T-helper 17 cell (primary cell): ENCODE measurements at regions not wholly inside any gene's neighbourhood (a gene's known extent, or its start where the extent isn't known, plus 50 kb on each side); places are given as distances from the start of the nearest gene placed in this dataset.

Source experiments
- ATAC-seq: fragments of 150-1000 bp; cut with Tn5 transposase; 2 replicates; pipeline ENCODE4 v1.10.0; 2021; ENCODE audit warnings: mild to moderate bottlenecking, moderate library complexity
- DNase-seq, 3 donors: peaks; one replicate each; pipeline versions ENCODE4 v3.0.0 to v3.0.0-alpha.2; 2020 to 2021
- H3K9me3 ChIP-seq: one replicate; pipeline ENCODE4 v1.7.0; 2013; ENCODE audit warnings: low read length, mild to moderate bottlenecking; ENCODE audit not compliant: control insufficient read depth, poor library complexity, severe bottlenecking
- H3K27ac Mint-ChIP-seq: one replicate; pipeline ENCODE4 v1.8.0; 2022; ENCODE audit warnings: mild to moderate bottlenecking, moderate library complexity, mixed read lengths
- H3K27me3 Mint-ChIP-seq: one replicate; pipeline ENCODE4 v1.8.0; 2022; ENCODE audit warnings: mixed read lengths
- H3K36me3 Mint-ChIP-seq: one replicate; pipeline ENCODE4 v1.8.0; 2022; ENCODE audit warnings: low read depth, mixed read lengths
- H3K4me1 Mint-ChIP-seq: one replicate; pipeline ENCODE4 v1.8.0; 2022; ENCODE audit warnings: mild to moderate bottlenecking, mixed read lengths
- H3K4me3 Mint-ChIP-seq: one replicate; pipeline ENCODE4 v1.8.0; 2022; ENCODE audit warnings: mild to moderate bottlenecking, moderate library complexity, mixed read lengths

DNA sequence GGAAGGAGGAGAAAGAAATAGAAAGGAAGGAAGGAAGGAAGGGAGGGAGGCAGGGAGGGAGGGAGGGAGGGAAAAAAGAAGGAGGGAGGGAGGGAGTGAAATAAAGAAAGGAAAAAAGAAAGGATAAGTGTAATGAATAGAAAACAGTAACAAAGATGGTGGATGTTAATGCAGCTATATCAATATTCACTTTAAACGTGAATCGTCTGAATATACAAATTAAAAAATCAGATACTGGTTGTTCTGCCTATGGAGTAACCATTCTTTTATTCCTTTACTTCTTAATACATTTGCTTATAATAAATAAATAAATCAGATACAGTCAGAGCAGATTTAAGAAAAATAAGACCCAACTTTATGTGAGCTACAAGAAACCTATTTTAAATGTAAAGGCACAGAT, 1520.4 kb downstream of the TBC1D22A start:
- Mint-ChIP-seq H3K4me1 (no peaks in the 10 kb centered on the region), H3K27ac (no peak overlapping the region), H3K4me3 (no peak overlapping the region), H3K27me3 (peaks cover 19% of the 10 kb centered on the region), H3K36me3 (peaks cover 5% of the 10 kb centered on the region)
- no peaks in the 10 kb centered on the region for H3K9me3 ChIP-seq
- DNase-seq: no peak
- ATAC-seq: no peak

DNA sequence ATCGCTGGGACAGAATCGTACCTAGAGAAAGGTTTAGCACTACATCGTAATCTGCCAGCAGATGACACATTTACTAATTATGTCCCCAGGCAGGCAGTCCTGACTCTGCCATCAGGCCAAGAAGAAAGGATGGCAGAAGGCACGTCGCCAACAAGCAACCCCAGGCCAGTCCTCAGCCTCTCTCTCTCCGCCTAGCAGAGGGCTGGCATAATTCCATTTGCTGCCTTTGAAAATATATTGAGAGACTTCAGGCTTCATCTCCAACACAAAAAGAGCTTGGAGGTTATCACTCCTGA, 1517.0 kb downstream of the TBC1D22A start:
- ATAC-seq: no peak
- H3K27me3 Mint-ChIP-seq: peaks cover 27% of the 10 kb centered on the region
- H3K9me3 ChIP-seq: no peaks in the 10 kb centered on the region

DNA sequence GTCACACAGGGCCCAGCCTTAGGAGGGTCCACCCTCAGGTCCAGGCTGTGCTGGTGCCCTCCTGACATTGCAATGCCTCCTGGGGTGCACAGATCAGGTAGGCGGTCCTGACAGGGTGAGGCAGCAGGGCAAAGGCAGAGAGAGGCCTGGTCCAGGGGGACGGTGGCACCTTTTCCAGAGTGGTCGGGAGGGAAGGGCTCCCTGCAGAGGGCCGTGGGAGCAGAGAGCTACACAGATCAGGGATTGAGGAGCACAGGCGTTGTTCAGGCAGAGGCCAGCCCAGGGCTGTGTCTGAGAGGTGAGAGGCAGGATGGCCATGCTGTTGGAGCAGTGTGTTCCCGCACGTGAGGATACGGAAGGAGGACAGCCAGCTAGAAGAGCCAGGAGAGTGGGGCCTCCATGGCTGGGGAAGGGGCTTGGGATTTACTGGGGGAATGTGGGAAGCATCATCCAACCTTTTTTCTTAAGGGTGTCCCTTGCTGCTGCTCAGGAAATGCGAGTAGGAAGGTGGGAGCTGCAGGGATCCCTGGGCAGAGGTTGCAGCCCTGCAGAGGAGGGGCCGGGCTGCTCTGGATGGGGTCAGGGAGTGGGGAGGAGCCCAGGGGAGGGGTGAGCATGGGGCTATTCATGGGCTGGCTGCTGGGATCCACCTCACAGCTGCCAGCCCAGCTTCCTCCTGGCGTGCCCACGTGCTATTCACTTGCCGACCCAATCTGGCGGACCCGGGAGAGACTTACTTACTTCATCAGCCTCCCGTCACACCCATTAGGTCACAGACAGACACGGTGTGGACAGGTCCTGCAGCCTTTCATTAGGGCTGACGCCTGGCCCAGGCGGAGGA, 1516.4 kb downstream of the TBC1D22A start:
- H3K4me3 Mint-ChIP-seq: peak overlapping the region; percentile 3
- no peak overlapping the region for H3K27ac Mint-ChIP-seq
- ATAC-seq: no peak

More for the DNA sequence above, 1517.0 kb downstream of the TBC1D22A start:
- Mint-ChIP-seq H3K4me3 (no peak overlapping the region), H3K27ac (no peak overlapping the region), H3K4me1 (no peaks in the 10 kb centered on the region), H3K36me3 (peaks cover 5% of the 10 kb centered on the region)
- DNase-seq: no peak

DNA sequence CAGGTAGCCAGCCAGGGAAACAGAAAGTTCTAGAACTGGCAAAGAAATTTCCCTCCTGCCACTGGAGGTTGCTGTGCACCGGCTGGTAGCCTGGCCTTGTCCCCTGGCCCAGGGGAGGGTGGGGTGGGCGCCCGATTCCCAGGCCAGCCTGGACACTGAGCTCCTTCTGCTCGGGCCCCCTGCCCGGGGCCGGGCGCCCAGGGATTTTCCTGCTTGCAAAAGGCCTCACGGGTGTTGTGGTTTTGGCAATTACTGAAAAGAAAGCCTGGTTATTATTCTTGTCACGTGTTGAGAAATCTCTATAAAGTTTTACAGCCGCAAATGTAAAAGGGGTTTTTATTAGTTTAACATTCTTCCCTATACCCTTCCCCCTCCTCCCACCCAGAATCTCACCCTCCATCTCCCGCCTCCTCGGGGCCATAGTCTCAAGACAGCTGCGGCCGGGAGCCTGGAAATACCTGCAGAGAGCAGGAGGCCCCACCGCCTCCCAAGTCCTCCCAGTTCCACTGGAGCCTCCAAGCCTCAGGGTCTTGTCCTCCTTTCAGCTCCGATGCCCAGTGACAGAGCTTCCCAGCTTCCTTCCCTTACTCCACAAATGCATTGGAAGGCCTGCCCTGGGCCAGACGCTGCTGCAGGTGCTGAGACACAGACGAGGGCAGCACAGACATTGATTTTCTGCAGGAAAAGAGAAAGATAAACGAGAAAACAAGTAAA, 1515.6 kb downstream of the TBC1D22A start:
- H3K4me1 Mint-ChIP-seq: no peaks in the 10 kb centered on the region
- ATAC-seq (no peak), DNase-seq (no peak)
- no peaks in the 10 kb centered on the region for H3K9me3 ChIP-seq
- no peak overlapping the region for H3K4me3 Mint-ChIP-seq
- peaks cover 27% of the 10 kb centered on the region for H3K27me3 Mint-ChIP-seq
- H3K36me3 Mint-ChIP-seq: peaks cover 7% of the 10 kb centered on the region
- no peak overlapping the region for H3K27ac Mint-ChIP-seq

More for the DNA sequence above, 1516.4 kb downstream of the TBC1D22A start:
- Mint-ChIP-seq H3K36me3 (peaks cover 7% of the 10 kb centered on the region), H3K4me1 (no peaks in the 10 kb centered on the region), H3K27me3 (peaks cover 27% of the 10 kb centered on the region)
- DNase-seq: no peak
- H3K9me3 ChIP-seq: no peaks in the 10 kb centered on the region

DNA sequence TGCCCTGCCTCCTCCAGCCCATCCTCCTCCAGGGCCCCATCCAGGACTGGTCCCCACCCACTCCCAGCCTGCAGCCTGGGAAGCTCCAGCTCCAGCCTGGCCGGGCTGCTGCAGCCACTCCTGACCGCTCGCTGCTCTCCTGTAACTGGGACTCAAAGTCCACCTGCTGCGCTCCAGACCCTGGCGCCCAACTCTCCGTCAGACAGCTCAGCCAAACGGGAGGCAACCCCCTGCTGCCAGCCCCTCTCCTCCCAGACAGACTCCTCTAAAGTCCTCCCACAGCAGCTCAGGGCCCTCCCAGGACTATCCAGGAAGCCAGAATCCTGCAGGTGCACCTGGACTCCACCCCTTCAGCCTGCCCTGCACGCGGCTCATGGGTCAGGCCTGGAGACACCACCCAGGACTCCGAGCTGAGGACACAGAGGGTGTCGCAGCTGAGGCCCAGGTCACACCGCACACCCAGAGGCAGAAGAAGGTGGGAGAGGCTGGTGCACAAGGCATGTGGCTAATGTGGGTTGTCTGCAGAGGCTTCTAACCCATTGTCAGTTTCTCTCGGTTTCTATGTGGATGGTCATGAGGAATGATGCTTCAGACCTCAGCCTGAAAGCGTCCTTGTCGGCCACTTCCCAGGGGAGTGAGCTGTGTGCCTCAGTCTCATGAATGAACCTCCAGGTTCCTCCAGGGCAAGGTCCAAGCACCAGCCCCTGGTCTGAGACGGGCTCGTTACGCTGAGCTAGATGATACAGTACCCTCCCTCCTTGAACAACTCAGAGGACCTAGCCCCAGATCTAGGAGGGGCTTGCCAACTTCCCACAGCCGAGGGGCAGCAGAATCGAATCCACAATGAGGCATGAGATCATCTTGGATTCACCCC, 1514.8 kb downstream of the TBC1D22A start:
- no peaks in the 10 kb centered on the region for H3K9me3 ChIP-seq
- H3K36me3 Mint-ChIP-seq: peaks cover 7% of the 10 kb centered on the region
- H3K4me3 Mint-ChIP-seq: no peak overlapping the region
- no peak for DNase-seq
- peaks cover 32% of the 10 kb centered on the region for H3K27me3 Mint-ChIP-seq
- ATAC-seq: no peak
- no peaks in the 10 kb centered on the region for H3K4me1 Mint-ChIP-seq
- no peak overlapping the region for H3K27ac Mint-ChIP-seq

DNA sequence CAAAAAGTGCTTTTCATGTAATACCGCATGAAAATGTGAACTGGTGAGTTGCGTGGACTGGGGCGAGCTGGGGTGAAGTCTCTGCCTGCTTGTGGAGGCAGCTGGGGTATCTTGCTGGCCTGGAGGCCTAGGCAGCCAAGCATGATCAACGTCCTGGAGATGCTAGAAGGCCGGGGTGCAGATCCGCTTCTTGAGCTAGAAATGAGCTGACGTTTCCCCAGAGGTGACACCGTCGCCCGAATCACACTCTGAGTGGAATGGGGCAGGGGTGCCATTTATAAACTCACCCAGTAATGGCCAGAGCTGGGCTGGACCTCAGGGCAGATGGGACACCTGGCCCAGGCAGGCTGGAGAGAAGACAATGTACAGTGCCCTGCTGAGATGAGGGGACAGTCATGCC, 1513.0 kb downstream of the TBC1D22A start:
- H3K9me3 ChIP-seq: no peaks in the 10 kb centered on the region
- Mint-ChIP-seq H3K27ac (no peak overlapping the region), H3K27me3 (peaks cover 33% of the 10 kb centered on the region), H3K4me1 (no peaks in the 10 kb centered on the region), H3K4me3 (no peak overlapping the region), H3K36me3 (peaks cover 7% of the 10 kb centered on the region)
- DNase-seq: no peak
- ATAC-seq: no peak

DNA sequence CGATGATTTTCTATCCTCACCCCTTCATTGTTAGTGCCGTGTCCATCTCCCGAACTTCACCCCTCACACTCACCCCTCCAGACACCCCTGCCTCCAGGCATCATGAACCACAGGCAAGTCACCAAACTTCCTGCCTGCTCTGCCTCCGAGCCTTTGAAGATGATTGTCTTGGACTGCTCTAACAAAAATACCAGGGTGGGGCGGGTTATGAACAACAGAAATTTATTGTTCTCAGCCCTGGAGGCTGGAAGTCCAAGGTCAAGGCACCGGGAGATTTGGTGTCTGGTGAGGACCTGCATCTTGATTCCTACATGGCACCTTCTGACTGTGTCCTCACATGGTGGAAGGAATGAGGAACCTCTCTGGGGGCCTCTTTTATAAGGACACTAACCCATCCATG, 1508.3 kb downstream of the TBC1D22A start:
- no peaks in the 10 kb centered on the region for H3K9me3 ChIP-seq
- Mint-ChIP-seq H3K4me3 (no peak overlapping the region), H3K27ac (no peak overlapping the region), H3K27me3 (peaks cover 12% of the 10 kb centered on the region), H3K4me1 (no peaks in the 10 kb centered on the region), H3K36me3 (peaks cover 3% of the 10 kb centered on the region)
- DNase-seq: no peak
- no peak for ATAC-seq

DNA sequence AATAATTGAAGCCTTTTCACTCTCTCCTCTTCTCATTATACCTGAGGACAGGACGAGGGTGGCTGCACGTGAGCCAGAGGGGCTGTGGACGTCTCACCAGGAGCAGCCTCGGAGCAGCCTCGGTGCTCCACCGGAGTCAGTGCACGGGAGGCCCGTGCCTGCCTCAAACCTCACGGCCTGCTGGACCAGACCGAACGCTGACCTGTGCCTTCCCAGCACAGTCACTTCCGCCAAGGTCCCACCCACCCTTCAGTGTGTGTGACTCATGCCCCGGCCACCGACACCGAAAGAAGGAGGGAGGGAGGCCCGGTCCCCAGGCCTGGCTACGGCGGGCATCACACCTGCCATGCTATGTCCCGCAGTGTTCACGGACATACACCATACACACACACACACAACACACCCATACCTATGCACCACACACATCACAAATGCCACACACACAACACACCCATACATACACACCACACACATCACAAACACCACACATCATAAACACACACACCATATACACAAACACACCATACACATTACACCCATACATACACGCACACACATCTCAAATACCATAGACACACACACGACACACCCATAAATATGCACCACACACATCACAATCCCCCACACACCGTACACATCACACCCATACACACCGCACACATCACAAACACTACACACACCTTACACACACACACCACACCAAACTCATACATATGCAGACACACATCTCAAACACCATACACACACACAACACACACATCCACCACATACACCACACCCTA, 1506.5 kb downstream of the TBC1D22A start:
- Mint-ChIP-seq H3K27me3 (peaks cover 12% of the 10 kb centered on the region), H3K4me3 (no peak overlapping the region), H3K36me3 (peaks cover 2% of the 10 kb centered on the region), H3K27ac (no peak overlapping the region), H3K4me1 (no peaks in the 10 kb centered on the region)
- H3K9me3 ChIP-seq: no peaks in the 10 kb centered on the region
- no peak for DNase-seq
- no peak for ATAC-seq

DNA sequence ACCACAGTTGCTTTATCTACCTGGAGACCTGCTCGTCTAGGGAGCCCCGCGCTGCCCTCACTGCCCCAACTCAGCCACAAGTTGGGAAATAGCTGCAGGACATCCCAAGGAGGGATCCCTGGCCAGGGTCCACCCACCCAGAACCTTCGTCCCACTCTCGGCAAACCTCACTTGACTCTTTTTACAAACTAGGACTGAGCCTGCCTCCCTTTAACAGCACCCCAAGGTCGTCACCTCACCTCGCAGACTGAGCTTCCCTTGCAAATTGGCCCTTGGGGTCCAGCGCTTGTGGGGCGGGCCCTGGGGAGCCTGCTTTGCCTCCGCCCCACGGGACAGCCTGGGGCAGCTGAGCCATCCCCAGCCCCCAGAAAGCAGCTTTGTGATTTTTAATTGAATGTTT, 1505.8 kb downstream of the TBC1D22A start:
- peaks cover 12% of the 10 kb centered on the region for H3K27me3 Mint-ChIP-seq
- no peaks in the 10 kb centered on the region for H3K9me3 ChIP-seq
- ATAC-seq (no peak), DNase-seq (no peak)
- H3K36me3 Mint-ChIP-seq: no peaks in the 10 kb centered on the region
- no peaks in the 10 kb centered on the region for H3K4me1 Mint-ChIP-seq
- H3K27ac Mint-ChIP-seq: no peak overlapping the region
- H3K4me3 Mint-ChIP-seq: no peak overlapping the region

DNA sequence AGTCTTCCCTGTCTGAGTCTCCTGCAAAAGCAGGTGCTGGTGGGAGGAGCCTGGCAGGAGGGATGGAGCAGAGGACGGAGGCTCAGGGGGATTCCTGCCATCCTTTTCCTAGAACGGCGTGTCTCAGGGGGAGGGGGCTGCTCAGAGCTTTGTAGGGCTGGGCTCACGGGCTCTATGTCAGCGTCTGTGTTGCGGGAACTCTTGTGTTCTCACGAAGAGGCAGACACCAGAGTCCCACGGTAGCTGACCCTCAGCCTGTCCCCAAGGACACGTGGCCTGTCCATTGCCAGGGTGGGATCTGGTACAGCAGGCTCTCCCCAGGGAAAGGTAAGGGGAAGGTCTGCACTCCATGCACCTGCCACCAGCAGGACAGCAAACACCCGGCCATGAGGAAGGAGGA, 1505.2 kb downstream of the TBC1D22A start:
- H3K27ac Mint-ChIP-seq: no peak overlapping the region
- peaks cover 11% of the 10 kb centered on the region for H3K27me3 Mint-ChIP-seq
- no peak for ATAC-seq
- no peak overlapping the region for H3K4me3 Mint-ChIP-seq
- H3K36me3 Mint-ChIP-seq: no peaks in the 10 kb centered on the region
- DNase-seq: no peak
- no peaks in the 10 kb centered on the region for H3K9me3 ChIP-seq
- no peaks in the 10 kb centered on the region for H3K4me1 Mint-ChIP-seq

DNA sequence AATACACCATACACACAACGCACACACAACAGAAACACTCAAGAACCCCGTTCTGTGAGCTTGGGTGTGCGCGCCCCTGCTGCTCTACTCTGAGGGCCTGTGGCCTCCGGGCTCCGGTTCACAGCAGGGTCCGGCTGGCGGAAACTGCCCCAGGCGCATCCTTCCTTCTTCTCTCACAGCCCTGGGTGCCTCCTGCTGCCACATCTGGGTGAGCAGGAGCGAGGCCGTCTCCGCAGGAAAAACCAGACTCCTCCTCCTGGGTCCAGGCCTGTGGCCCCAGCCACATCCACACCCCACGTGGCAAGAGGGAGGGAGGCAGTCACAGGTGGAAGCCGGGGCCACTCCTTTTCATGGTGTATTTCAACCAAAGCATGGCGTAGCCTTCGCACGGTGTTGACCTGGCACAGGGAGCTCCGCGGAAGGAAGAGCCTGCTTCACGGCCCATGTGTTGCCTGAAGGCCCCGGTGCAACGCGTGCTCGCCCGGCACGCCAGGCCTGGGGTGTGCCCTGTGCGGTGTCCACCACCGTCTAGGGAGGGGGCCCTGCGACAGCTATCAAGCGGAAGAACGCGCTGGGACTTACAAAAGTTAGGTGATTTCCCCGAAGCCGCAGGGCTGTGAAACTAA, 1502.7 kb downstream of the TBC1D22A start:
- Mint-ChIP-seq H3K27me3 (no peaks in the 10 kb centered on the region), H3K27ac (no peak overlapping the region), H3K36me3 (no peaks in the 10 kb centered on the region), H3K4me1 (no peaks in the 10 kb centered on the region), H3K4me3 (no peak overlapping the region)
- no peak for DNase-seq
- H3K9me3 ChIP-seq: no peaks in the 10 kb centered on the region
- ATAC-seq: no peak

DNA sequence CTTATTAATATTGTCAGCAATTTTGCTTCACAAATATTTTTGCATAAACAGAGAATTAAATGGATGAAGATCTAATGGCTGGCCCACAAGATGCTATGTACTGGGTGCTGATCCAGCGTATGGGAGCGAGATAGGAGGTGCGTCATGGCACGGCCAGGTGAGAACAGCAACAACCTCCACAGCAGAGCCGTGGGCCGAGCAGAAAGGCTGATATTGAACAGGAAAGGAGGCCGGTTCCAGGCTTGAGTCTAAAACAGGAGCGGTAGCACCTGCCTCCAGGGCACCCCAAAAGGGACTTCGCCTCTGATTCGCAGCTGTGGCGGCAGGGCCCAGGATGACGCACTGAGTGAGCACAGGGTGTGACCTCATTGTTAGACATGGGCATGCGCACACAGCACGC, 1502.1 kb downstream of the TBC1D22A start:
- no peaks in the 10 kb centered on the region for H3K9me3 ChIP-seq
- no peak for DNase-seq
- H3K27ac Mint-ChIP-seq: no peak overlapping the region
- no peak for ATAC-seq
- H3K36me3 Mint-ChIP-seq: no peaks in the 10 kb centered on the region
- no peaks in the 10 kb centered on the region for H3K27me3 Mint-ChIP-seq
- H3K4me3 Mint-ChIP-seq: no peak overlapping the region
- H3K4me1 Mint-ChIP-seq: no peaks in the 10 kb centered on the region
